ENCODE measurements at regions not wholly inside any gene's neighbourhood (a gene's known extent, or its start where the extent isn't known, plus 50 kb on each side); places are given as distances from the start of the nearest gene placed in this dataset.

DNA sequence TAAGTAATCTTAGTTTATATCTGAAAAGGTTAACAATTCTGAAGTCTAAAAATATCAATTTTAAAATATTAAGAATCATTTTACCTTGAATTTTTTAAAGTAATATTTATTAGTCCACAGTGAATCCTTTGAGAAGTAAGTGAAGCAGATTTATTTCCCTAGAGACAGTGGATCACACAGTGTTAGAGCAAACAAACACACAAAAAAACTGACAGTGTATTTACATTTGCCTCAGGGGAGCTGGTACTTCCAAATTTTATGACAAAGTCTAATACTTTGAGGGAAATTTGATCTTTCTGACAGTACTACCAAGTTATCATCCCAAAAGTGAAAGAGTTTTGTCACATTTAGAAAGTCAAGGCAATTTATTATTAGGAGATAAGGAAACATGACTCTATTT is 1750.6 kb upstream of the CDH9 start:
- TF ChIP-seq, protein P1, sequence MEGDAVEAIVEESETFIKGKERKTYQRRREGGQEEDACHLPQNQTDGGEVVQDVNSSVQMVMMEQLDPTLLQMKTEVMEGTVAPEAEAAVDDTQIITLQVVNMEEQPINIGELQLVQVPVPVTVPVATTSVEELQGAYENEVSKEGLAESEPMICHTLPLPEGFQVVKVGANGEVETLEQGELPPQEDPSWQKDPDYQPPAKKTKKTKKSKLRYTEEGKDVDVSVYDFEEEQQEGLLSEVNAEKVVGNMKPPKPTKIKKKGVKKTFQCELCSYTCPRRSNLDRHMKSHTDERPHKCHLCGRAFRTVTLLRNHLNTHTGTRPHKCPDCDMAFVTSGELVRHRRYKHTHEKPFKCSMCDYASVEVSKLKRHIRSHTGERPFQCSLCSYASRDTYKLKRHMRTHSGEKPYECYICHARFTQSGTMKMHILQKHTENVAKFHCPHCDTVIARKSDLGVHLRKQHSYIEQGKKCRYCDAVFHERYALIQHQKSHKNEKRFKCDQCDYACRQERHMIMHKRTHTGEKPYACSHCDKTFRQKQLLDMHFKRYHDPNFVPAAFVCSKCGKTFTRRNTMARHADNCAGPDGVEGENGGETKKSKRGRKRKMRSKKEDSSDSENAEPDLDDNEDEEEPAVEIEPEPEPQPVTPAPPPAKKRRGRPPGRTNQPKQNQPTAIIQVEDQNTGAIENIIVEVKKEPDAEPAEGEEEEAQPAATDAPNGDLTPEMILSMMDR (IDR thresholded peaks at IDR 0.05) = no peak
- TF ChIP-seq POLR2A (IDR thresholded peaks at IDR 0.05) = no peak
